ENCODE measurements at regions not wholly inside any gene's neighbourhood (a gene's known extent, or its start where the extent isn't known, plus 50 kb on each side); places are given as distances from the start of the nearest gene placed in this dataset.

DNA sequence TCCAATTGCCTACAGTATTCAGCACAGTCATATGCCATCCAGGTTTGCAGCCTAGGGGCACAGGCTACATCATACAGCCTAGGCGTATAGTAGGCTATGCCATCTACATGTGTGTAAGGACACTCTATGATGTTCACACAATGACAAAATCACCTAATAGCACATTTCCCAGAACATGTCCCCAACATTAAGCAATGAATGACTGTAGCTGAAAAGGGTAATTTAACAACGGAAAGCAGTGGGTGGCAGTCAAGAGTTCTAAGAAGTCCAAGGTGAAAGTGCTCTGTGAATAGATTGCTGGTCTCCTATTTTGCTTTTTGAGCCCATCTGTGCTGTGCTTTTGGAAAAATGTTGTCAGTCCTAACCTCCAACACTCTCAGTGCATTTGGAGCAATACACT is 162.6 kb downstream of the KLF6 start:
- 90% methylated on average over 2 of the region's 2 CpGs for WGBS (ENCODE audit: low lambda C conversion rate)

DNA sequence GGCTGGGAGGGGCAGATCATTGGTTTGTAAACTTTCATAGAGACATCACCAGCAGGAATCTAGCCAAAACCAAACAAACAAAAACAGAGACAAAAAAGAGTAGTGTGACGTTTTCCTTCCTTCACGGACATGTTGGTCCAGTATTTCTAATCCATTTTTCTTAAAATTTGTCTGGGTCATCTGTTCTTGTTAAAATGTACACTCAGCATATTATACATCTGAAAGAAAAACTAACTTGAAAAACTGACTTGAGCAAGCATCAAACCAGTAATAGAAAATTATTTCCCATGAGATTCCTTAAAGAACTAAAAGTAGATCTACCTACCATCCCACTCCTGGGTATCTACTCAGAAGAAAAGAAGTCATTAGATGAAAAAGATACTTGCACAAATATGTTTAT is 164.2 kb downstream of the KLF6 start:
- Histone ChIP-seq H2AFZ (ENCODE audit: low read depth) (no peak overlapping the region), H4K20me1 (ENCODE audit: insufficient read depth) (no peaks in the 10 kb centered on the region), H3K9me2 (no peaks in the 10 kb centered on the region; the same call in 1 of the 2 replicates), H3K9me3 (no peaks in the 10 kb centered on the region), H3K9ac (no peak overlapping the region), H3K4me1 (ENCODE audit: control insufficient read depth in 1 of 2, insufficient read depth in 2 of 2, low read depth in 1 of 2, low read length in 1 of 2) (peaks cover 0 to 7% of the 10 kb centered on the region in 2 experiments; a peak in 1 of 4 replicates), H3F3A (replicated peaks; ENCODE audit: insufficient read depth) (peaks cover 4% of the 10 kb centered on the region), H3K27me3 (ENCODE audit: insufficient read depth) (no peaks in the 10 kb centered on the region), H3K36me3 (replicated peaks in 1 of 2; ENCODE audit: control insufficient read depth in 1 of 2, insufficient read depth in 2 of 2, low read length in 1 of 2) (peaks cover 0 to 3% of the 10 kb centered on the region in 2 experiments), H3K27ac (ENCODE audit: low read depth in 2 of 2, low read length in 1 of 2) (no peak overlapping the region), H3K4me3 (ENCODE audit: low read depth in 2 of 2, low read length in 1 of 2) (no peak overlapping the region), H3K79me2 (ENCODE audit: insufficient read depth) (no peaks in the 10 kb centered on the region), H3K4me2 (no peak overlapping the region)
- ChIA-PET CTCF (no interaction called here), POLR2A (no interaction called here)
- DNase-seq = no peak
- 68% methylated on average over 2 of the region's 2 CpGs for WGBS (ENCODE audit: low lambda C conversion rate)
- TF ChIP-seq NRF1 (IDR thresholded peaks at IDR 0.05; ENCODE audit: low read depth, low read length) = no peak
- TF ChIP-seq FOXM1 (IDR thresholded peaks at IDR 0.05; ENCODE audit: low read depth) = no peak
- no peak for TF ChIP-seq EZH2phosphoT487 (IDR thresholded peaks at IDR 0.05; ENCODE audit: borderline replicate concordance, low read depth)
- no peak for TF ChIP-seq REST (IDR thresholded peaks at IDR 0.05; ENCODE audit: low read depth, low read length)
- TF ChIP-seq EP300 (IDR thresholded peaks at IDR 0.05; ENCODE audit: borderline replicate concordance in 1 of 2, low read depth in 1 of 2, low read length in 1 of 2) = no peak
- TF ChIP-seq GABPA (IDR thresholded peaks at IDR 0.05; ENCODE audit: low read depth) = no peak

More for the DNA sequence above, 162.6 kb downstream of the KLF6 start:
- Histone ChIP-seq H3K9me2 (no peaks in the 10 kb centered on the region; the same call in 1 of the 2 replicates), H3K27me3 (ENCODE audit: insufficient read depth) (no peaks in the 10 kb centered on the region), H3K4me3 (ENCODE audit: low read depth in 2 of 2, low read length in 1 of 2) (no peak overlapping the region), H3K9ac (no peak overlapping the region), H3K4me1 (ENCODE audit: control insufficient read depth in 1 of 2, insufficient read depth in 2 of 2, low read depth in 1 of 2, low read length in 1 of 2) (peaks cover 0 to 7% of the 10 kb centered on the region in 2 experiments; a peak in 1 of 4 replicates), H2AFZ (ENCODE audit: low read depth) (no peak overlapping the region), H3K9me3 (no peaks in the 10 kb centered on the region), H3K4me2 (no peak overlapping the region), H3K36me3 (replicated peaks in 1 of 2; ENCODE audit: control insufficient read depth in 1 of 2, insufficient read depth in 2 of 2, low read length in 1 of 2) (peaks cover 0 to 3% of the 10 kb centered on the region in 2 experiments), H3F3A (replicated peaks; ENCODE audit: insufficient read depth) (peaks cover 4% of the 10 kb centered on the region), H3K27ac (ENCODE audit: low read depth in 2 of 2, low read length in 1 of 2) (no peak overlapping the region), H3K79me2 (ENCODE audit: insufficient read depth) (no peaks in the 10 kb centered on the region), H4K20me1 (ENCODE audit: insufficient read depth) (no peaks in the 10 kb centered on the region)
- no peak for TF ChIP-seq RFX5 (IDR thresholded peaks at IDR 0.05; ENCODE audit: low read length)
- TF ChIP-seq FOXM1 (IDR thresholded peaks at IDR 0.05; ENCODE audit: low read depth) = no peak
- TF ChIP-seq, protein P1, sequence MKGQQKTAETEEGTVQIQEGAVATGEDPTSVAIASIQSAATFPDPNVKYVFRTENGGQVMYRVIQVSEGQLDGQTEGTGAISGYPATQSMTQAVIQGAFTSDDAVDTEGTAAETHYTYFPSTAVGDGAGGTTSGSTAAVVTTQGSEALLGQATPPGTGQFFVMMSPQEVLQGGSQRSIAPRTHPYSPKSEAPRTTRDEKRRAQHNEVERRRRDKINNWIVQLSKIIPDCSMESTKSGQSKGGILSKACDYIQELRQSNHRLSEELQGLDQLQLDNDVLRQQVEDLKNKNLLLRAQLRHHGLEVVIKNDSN (IDR thresholded peaks at IDR 0.05; ENCODE audit: borderline replicate concordance, low read depth) = no peak
- no peak for TF ChIP-seq TEAD4 (IDR thresholded peaks at IDR 0.05; ENCODE audit: borderline replicate concordance, insufficient read depth)
- TF ChIP-seq JUND (IDR thresholded peaks at IDR 0.05) = no peak
- no peak for TF ChIP-seq YY1 (IDR thresholded peaks at IDR 0.05; ENCODE audit: low read depth)
- no peak for TF ChIP-seq MAX (IDR thresholded peaks at IDR 0.05; ENCODE audit: low read depth)
- no peak for TF ChIP-seq RCOR1 (IDR thresholded peaks at IDR 0.05; ENCODE audit: low read length)
- TF ChIP-seq CHD2 (IDR thresholded peaks at IDR 0.05; ENCODE audit: low read length, partially characterized antibody) = no peak
- TF ChIP-seq CTCF (IDR thresholded peaks at IDR 0.05) = no peak
- TF ChIP-seq GABPA (IDR thresholded peaks at IDR 0.05; ENCODE audit: low read depth) = no peak
- no peak for TF ChIP-seq FOSL2 (IDR thresholded peaks at IDR 0.05; ENCODE audit: borderline replicate concordance, low read depth)
- ChIA-PET POLR2A (no interaction called here), CTCF (interaction anchor here (1.0 kb wide), 1 partner anchor 10 kb away, joined by 3 read pairs; no protein-coding TSS in a partner anchor)
- no peak for DNase-seq

Data from SK-N-SH (cell line).